HG03469 (cell line): ENCODE measurements at regions not wholly inside any gene's neighbourhood (a gene's known extent, or its start where the extent isn't known, plus 50 kb on each side); places are given as distances from the start of the nearest gene placed in this dataset.
"Not testable (repeated sequence)": the region's sequence is repeated elsewhere in the genome, so short reads cannot be mapped to it uniquely, and the experiment has no call there.

Experiments
- ATAC-seq: cut with Tn5 transposase; IDR thresholded peaks from one replicate; pipeline ENCODE4 v1.9.1; 2021; ENCODE audit warnings: mild to moderate bottlenecking, moderate library complexity, moderate number of reproducible peaks; ENCODE audit not compliant: unreplicated experiment

DNA sequence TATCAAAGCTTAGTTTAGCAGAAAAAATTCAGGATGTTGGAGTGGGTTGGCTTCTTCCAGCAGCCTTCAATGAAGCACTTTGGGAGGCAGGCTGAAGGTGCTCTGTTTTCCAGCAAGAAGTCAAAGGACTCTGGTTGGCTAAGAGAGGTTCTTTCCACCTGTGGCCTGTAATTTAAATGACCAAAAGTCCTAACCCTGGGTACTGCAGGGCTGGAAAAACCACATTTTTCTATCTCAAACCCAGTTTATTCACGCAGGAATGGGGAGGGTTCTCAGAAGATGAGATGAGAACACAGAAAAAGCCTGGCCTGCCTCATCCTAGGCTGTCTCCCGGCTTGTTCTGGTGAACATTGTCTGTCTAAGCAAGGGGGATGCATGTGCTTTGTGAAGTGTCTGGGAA lies 68.6 kb upstream of the ZFHX3 start:
- ATAC-seq, result no peak

DNA sequence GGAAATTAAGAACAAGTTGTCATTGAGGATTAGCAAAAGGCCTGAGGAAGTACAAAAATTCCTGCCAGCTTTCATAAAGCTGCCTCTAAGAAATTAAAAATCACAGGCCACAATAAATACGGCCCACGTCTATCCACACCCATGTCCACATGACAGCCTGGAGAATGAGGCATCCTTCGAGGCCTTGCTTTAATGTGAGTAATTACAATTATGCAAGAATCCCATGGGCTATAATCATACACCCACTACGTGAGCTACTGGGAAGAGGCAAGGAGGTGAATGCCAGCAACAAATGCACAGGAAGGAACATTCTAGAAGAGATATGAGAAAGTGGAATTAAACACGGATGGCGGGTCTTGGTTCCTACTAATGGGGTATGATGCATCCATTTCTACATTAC lies 65.4 kb upstream of the ZFHX3 start:
- no peak for ATAC-seq

DNA sequence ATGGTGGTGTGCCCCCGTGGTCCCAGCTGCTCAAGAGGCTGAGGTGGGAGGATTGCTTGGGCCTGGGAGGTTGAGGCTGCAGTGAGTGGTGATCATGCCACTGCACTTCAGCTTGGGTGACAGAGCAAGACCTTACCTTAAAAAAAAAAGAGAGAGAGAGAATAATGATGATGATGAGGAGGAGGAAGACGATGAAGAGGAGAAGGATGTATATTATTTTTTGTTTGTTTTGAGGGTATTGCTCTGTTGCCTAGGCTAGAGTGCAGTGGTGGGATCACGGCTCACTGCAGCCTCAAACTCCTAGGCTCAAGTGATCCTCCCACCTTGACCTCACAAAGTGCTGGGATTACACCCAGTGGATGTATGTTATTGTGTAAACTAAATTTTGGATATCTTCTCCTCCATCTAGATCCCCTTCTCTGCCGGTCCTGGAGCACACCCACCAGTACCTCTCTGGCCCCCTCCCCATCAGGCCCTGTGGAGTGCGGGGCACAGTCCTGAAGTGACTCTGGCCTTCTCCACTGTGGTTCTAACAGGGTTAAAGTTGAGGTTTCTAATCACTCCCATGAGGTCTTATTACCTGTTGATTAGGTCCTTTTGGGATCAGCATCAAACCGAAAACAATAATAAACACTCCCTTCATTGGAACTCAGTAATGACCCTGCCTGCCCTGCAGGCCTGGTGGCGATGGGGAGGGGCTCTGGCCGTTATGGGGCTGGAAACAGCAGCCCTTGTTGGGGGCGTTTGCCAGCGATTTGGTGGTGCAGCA lies 60.5 kb upstream of the ZFHX3 start:
- no peak for ATAC-seq

DNA sequence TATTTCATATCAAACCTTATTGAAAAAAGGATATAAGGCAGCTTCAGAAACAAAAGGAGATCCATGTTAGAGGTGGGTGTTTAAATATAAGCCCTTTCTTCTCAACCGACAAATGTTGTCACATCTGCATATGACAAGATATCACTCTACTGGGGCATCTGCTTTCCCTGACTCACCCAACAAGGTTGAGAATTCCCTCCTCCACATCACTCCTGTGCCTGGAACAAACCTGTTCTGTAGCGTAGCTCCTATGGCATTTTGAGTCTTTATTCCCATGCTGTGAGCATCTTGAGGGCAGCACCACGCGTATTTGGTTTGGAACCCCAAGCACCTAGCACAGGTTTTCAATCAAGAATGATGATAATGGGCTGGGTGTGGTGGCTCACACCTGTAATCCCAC lies 59.4 kb upstream of the ZFHX3 start:
- no peak for ATAC-seq

DNA sequence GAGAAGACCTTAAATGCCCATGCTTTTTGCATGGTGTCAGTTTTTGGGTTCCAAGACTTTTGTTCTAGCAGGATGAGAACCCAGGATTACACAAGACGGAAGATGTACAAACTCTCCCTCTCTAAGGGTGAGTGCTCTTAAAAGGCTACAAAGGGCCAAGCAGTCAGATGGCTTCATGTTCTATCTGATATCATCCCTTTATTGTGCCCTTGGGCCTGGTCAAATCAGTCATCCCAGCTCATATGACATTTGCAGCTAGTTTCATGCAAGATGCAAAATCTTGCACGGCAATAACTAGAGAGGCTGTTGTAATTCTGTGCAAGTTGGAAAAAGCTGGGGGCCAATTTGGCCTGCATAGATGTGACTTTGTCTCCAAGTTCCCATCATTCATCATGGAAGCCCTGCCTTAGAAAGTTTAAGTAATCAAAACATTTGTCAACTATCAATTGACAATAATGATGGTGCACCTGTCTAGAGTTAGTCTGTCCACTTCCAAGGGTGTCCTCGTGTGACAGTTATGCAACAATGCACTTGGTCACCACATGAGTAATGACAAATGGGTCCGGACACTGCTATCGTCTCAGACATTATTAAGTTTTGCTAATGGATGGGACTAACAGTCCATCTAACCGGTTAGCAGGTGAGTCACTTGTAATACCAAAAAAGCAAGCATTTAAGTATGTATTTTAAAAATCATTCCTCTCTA lies 58.6 kb upstream of the ZFHX3 start:
- ATAC-seq, result no peak

DNA sequence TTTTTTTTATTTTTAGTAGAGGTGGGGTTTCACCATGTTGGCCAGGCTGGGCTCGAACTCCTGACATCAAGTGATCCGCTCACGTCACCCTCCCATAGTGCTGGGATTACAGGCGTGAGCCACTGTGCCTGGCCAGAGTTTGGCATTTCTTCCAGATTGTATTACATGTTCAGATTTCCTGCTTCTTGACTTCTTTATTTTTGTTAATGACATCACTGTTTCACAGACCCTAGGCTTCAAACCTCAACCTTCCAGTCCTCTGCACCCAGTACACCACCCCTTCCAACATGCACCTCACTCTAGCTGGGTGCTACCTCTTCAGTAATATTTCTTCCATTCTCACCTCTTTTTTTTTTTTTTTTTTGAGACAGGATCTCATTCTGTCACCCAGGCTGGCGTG lies 53.6 kb upstream of the ZFHX3 start:
- ATAC-seq, result no peak

DNA sequence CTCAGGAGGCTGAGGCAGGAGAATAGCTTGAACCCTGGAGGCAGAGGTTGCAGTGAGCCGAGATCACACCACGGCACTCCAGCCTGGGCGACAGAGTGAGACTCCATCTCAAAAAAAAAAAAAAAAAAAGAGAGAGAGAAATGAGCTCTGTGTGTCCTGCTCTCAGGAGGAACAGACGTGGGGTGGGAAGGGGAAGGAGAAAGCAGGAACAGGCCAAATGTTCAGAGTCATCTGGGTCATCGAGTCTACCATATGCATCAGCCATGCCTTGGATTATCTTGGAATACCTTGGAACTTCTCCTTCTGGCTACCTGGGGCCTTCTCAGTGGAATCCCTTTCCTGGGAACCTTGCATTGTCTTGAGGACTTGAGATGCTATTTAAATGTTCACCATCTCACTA lies 51.7 kb upstream of the ZFHX3 start:
- ATAC-seq, result not testable (repeated sequence)
